K562 (cell line): ENCODE measurements at regions not wholly inside any gene's neighbourhood (a gene's known extent, or its start where the extent isn't known, plus 50 kb on each side); places are given as distances from the start of the nearest gene placed in this dataset.

Experiments
- ATAC-seq: fragments of 200-7000 bp; cut with Tn5 transposase; 3 replicates; pipeline ENCODE4 v1.9.1; 2020; ENCODE audit warnings: moderate library complexity
- BruUV-seq: library from RNA; stranded (reverse); fragments of 400-500 nt; replicated peaks from 2 replicates; lab custom pipeline; 2021; lab: Mats Ljungman, UMichigan
- CTCF ChIA-PET: fragments of 300-600 bp; formaldehyde crosslinking; extraction: SDS; loops from one replicate; lab custom pipeline; 2021; ENCODE audit warnings: low intra/inter-chr PET ratio; lab: Yijun Ruan, JAX
- POLR2A ChIA-PET: fragments of 300-600, 350-650 bp; sonication (Branson Sonifier 250); formaldehyde crosslinking; extraction: SDS; loops from one replicate; lab custom pipeline; 2021; ENCODE audit warnings: antibody characterized with exemption, inconsistent platforms; lab: Yijun Ruan, JAX
- DNase-seq, 4 experiments: peaks; one replicate each; pipeline versions ENCODE4 v3.0.0 to v3.0.0-alpha.2; 2011 to 2018; ENCODE audit warnings: low spot score in 3 of 4, mixed read lengths in 3 of 4; ENCODE audit errors: extremely low read depth in 1 of 4
- FAIRE-seq: peaks from 2 replicates; lab custom pipeline; 2011; peaks lifted over from hg19 to GRCh38; lab: Jason Lieb, UNC
- H2AFZ ChIP-seq: 2 replicates; pipeline ENCODE4 v1.6.0; 2011; ENCODE audit warnings: low read depth, low read length, control low read depth, inconsistent platforms
- H3K27ac ChIP-seq: fragments of 200-600 bp; 3 replicates; pipeline ENCODE4 v1.8.0; 2011; ENCODE audit warnings: low read depth, mild to moderate bottlenecking, control low read depth, inconsistent platforms, low read length, moderate library complexity, mixed read lengths; ENCODE audit errors: extremely low read depth
- H3K27me3 ChIP-seq, 2 experiments: fragments of 300-600 bp in 1 of 2; 2 replicates in 1 of 2; 3 replicates in 1 of 2; pipeline versions ENCODE4 v1.6.0 to v1.8.0; 2011; ENCODE audit warnings: inconsistent platforms in 2 of 2, low read length in 2 of 2, mild to moderate bottlenecking in 1 of 2, mixed read lengths in 1 of 2, moderate library complexity in 1 of 2; ENCODE audit not compliant: control insufficient read depth in 2 of 2, insufficient read depth in 2 of 2
- H3K36me3 ChIP-seq: fragments of 300-600 bp; 3 replicates; pipeline ENCODE4 v1.8.0; 2011; ENCODE audit warnings: mild to moderate bottlenecking, low read length, inconsistent platforms; ENCODE audit not compliant: control insufficient read depth, insufficient read depth
- H3K4me1 ChIP-seq, 2 experiments: fragments of 200-600 bp in 1 of 2; replicated peaks in 1 of 2; 2 replicates in 1 of 2; 3 replicates in 1 of 2; pipeline versions ENCODE4 v1.5.1 to v1.8.0; 2011; ENCODE audit warnings: inconsistent platforms in 2 of 2, low read length in 2 of 2, mild to moderate bottlenecking in 1 of 2, mixed read lengths in 1 of 2, moderate library complexity in 1 of 2; ENCODE audit not compliant: control insufficient read depth in 2 of 2, insufficient read depth in 2 of 2
- H3K4me2 ChIP-seq: 2 replicates; pipeline ENCODE4 v1.6.1; 2011; ENCODE audit warnings: low read length, control low read depth, inconsistent platforms, mixed read lengths; ENCODE audit not compliant: insufficient read depth
- H3K4me3 ChIP-seq: fragments of 200-600 bp; sonication (generic), shearing (Covaris generic); 2 replicates; pipeline ENCODE4 v1.5.1; 2016; ENCODE audit warnings: control low read depth, inconsistent platforms
- H3K79me2 ChIP-seq: fragments of 200-600 bp; 3 replicates; pipeline ENCODE4 v1.8.0; 2011; ENCODE audit warnings: low read length, inconsistent platforms; ENCODE audit not compliant: control insufficient read depth, insufficient read depth
- H3K9ac ChIP-seq, 2 experiments: 2 replicates each; pipeline versions ENCODE4 v1.6.0 to v1.6.1; 2011; ENCODE audit warnings: low read depth in 2 of 2, low read length in 2 of 2, control low read depth in 1 of 2, inconsistent platforms in 1 of 2, mild to moderate bottlenecking in 1 of 2, mixed read lengths in 1 of 2; ENCODE audit not compliant: insufficient read depth in 1 of 2
- H3K9me1 ChIP-seq: one replicate; pipeline ENCODE4 v1.6.0; 2011; ENCODE audit warnings: inconsistent platforms, mild to moderate bottlenecking, low read length, moderate library complexity; ENCODE audit not compliant: control insufficient read depth, insufficient read depth
- H3K9me3 ChIP-seq: replicated peaks from 2 replicates; pipeline ENCODE4 v1.5.1; 2011; ENCODE audit warnings: low read depth, low read length, inconsistent platforms; ENCODE audit not compliant: control insufficient read depth, insufficient read depth
- H4K20me1 ChIP-seq: replicated peaks from 2 replicates; pipeline ENCODE4 v1.6.1; 2011; ENCODE audit warnings: low read length, inconsistent platforms, mixed read lengths; ENCODE audit not compliant: control insufficient read depth, insufficient read depth
- CBFB ChIP-seq: sonication (generic); formaldehyde crosslinking; IDR thresholded peaks from 2 replicates; pipeline ENCODE4 v1.4.0; 2020; ENCODE audit warnings: mild to moderate bottlenecking, missing genetic modification reagents
- DPF2 ChIP-seq: fragments of 450-650 bp; IDR thresholded peaks from 2 replicates; pipeline ENCODE4 v1.6.1; 2016
- IRF9 ChIP-seq: fragments of 450-650 bp; IDR thresholded peaks from 2 replicates; pipeline ENCODE4 v1.6.1; 2016; ENCODE audit warnings: missing biosample characterization, missing genetic modification characterization
- KDM1A ChIP-seq, 2 experiments: fragments of 450-650 bp; IDR thresholded peaks; 2 replicates each; pipeline ENCODE4 v1.6.1; 2016; ENCODE audit warnings: mild to moderate bottlenecking in 2 of 2
- MEF2D ChIP-seq: conservative IDR thresholded peaks from 2 replicates; pipeline ENCODE4 v1.6.1; 2016; ENCODE audit warnings: low read depth, missing genetic modification characterization, missing compliant biosample characterization
- MEIS2 ChIP-seq: fragments of 450-650 bp; IDR thresholded peaks from 2 replicates; pipeline ENCODE4 v1.6.1; 2014; ENCODE audit warnings: mild to moderate bottlenecking; ENCODE audit not compliant: partially characterized antibody
- NFE2L1 ChIP-seq: fragments of 450-650 bp; IDR thresholded peaks from 2 replicates; pipeline ENCODE4 v1.6.1; 2016; ENCODE audit warnings: missing genetic modification characterization, low read depth, mild to moderate bottlenecking, missing compliant biosample characterization, moderate library complexity, borderline replicate concordance
- NUFIP1 ChIP-seq: fragments of 450-650 bp; IDR thresholded peaks from 2 replicates; pipeline ENCODE4 v1.6.1; 2018; ENCODE audit not compliant: partially characterized antibody
- RCOR1 ChIP-seq, 2 experiments: IDR thresholded peaks; 2 replicates each; pipeline ENCODE4 v1.6.1; 2012; ENCODE audit warnings: low read depth in 2 of 2, low read length in 2 of 2, borderline replicate concordance in 1 of 2, improper control_type of control experiment in 1 of 2
- RNF2 ChIP-seq: sonication (generic); IDR thresholded peaks from 2 replicates; pipeline ENCODE4 v1.6.1; 2016
- USF1 ChIP-seq: sonication (generic); formaldehyde crosslinking; IDR thresholded peaks from 2 replicates; pipeline ENCODE4 v1.9.0; 2022; ENCODE audit warnings: mild to moderate bottlenecking, missing genetic modification reagents
- ZBED1 ChIP-seq: IDR thresholded peaks from 2 replicates; pipeline ENCODE4 v1.6.1; 2014
- ZNF232 ChIP-seq: sonication (generic); formaldehyde crosslinking; IDR thresholded peaks from 2 replicates; pipeline ENCODE4 v1.8.0; 2022; ENCODE audit warnings: mild to moderate bottlenecking, missing genetic modification reagents
- ZNF347 ChIP-seq: fragments of 450-650 bp; formaldehyde crosslinking; IDR thresholded peaks from 2 replicates; pipeline ENCODE4 v1.4.0; 2020; ENCODE audit warnings: low read depth, mild to moderate bottlenecking, moderate library complexity
- ZNF407 ChIP-seq: fragments of 450-650 bp; IDR thresholded peaks from 2 replicates; pipeline ENCODE4 v1.6.1; 2016; ENCODE audit warnings: low read depth
- ZZZ3 ChIP-seq: fragments of 450-650 bp; IDR thresholded peaks from 2 replicates; pipeline ENCODE4 v1.6.1; 2016; ENCODE audit warnings: antibody characterized with exemption, mild to moderate bottlenecking, moderate library complexity
- WGBS: fragments of 100-300 bp; shearing (Covaris generic); methylation state at CpG from one replicate; pipeline ENCODE4 v1.1.6; 2016; ENCODE audit warnings: low coverage, mixed read lengths; ENCODE audit not compliant: insufficient coverage; ENCODE audit errors: missing lambda C conversion rate; 5-methylcytosine and 5-hydroxymethylcytosine counted together
- in situ Hi-C: fragments of 300-500 bp; cut with MboI; formaldehyde crosslinking; loops from 4 replicates; pipeline ENCODE4 v1.15.0; 2018; ENCODE audit warnings: inconsistent platforms, mixed read lengths
- intact Hi-C: fragments of 100-400 bp; cut with micrococcal nuclease; formaldehyde crosslinking; loops from 2 replicates; pipeline ENCODE4 v1.14.2; 2022

- BruUV-seq = no TSS peak
- ATAC-seq (no peak), FAIRE-seq (no peak), DNase-seq (no peak)
- H4K20me1 ChIP-seq = no peaks in the 10 kb centered on the region
- intact Hi-C loops = no loop called here
- H3K36me3 ChIP-seq = no peaks in the 10 kb centered on the region
- H3K9ac ChIP-seq = no peak overlapping the region
- H3K9me1 ChIP-seq = no peaks in the 10 kb centered on the region
- no peak overlapping the region for H2AFZ ChIP-seq
- CTCF ChIA-PET = no interaction called here
- H3K4me2 ChIP-seq = no peak overlapping the region
- no peaks in the 10 kb centered on the region for H3K27me3 ChIP-seq
- no peak overlapping the region for H3K27ac ChIP-seq
- 0% methylated on average over 1 of the region's 1 CpG for WGBS
- no peaks in the 10 kb centered on the region for H3K79me2 ChIP-seq
- no peaks in the 10 kb centered on the region for H3K4me1 ChIP-seq
- no peaks in the 10 kb centered on the region for H3K9me3 ChIP-seq
- POLR2A ChIA-PET = no interaction called here
- in situ Hi-C loops = no loop called here
- H3K4me3 ChIP-seq = no peak overlapping the region
- TF ChIP-seq ZZZ3 = no peak
- TF ChIP-seq MEF2D (tag) = no peak
- TF ChIP-seq KDM1A (IDR thresholded peaks at IDR 0.05) = no peak
- no peak for TF ChIP-seq NFE2L1 (tag)
- TF ChIP-seq DPF2 = no peak
- no peak for TF ChIP-seq ZNF347
- TF ChIP-seq NUFIP1 = no peak
- TF ChIP-seq ZNF407 = no peak
- no peak for TF ChIP-seq USF1
- TF ChIP-seq MEIS2 = no peak
- no peak for TF ChIP-seq RCOR1 (IDR thresholded peaks at IDR 0.05; ENCODE audit: borderline replicate concordance in 1 of 2, low read depth in 2 of 2, low read length in 2 of 2)
- TF ChIP-seq ZNF232 (CRISPR knock-in tag) = no peak
- no peak for TF ChIP-seq CBFB (CRISPR knock-in tag)
- TF ChIP-seq RNF2 = no peak
- no peak for TF ChIP-seq ZBED1
- TF ChIP-seq IRF9 (tag) = no peak
These were observed 266.8 kb upstream of the PARD3B start for GRCh38 chr2:204278454-204278853.
